H1 (cell line): ENCODE measurements at regions not wholly inside any gene's neighbourhood (a gene's known extent, or its start where the extent isn't known, plus 50 kb on each side); places are given as distances from the start of the nearest gene placed in this dataset.

Source experiments
- CBX5 ChIP-seq: fragments of 300-800, 300-1000 bp; sonication (generic); IDR thresholded peaks from 2 replicates; pipeline ENCODE4 v1.7.1; 2016; ENCODE audit warnings: antibody characterized with exemption, low read length, low read depth
- EP300 ChIP-seq, 2 experiments: IDR thresholded peaks; 1 replicate in 1 of 2; 2 replicates in 1 of 2; pipeline ENCODE4 v1.6.1; 2011 to 2012; ENCODE audit warnings: low read depth in 2 of 2, low read length in 2 of 2, mild to moderate bottlenecking in 2 of 2, borderline replicate concordance in 1 of 2, inconsistent platforms in 1 of 2, moderate library complexity in 1 of 2
- EZH2 ChIP-seq: fragments of 200-600 bp; sonication (generic); IDR thresholded peaks from 2 replicates; pipeline ENCODE4 v1.7.1; 2012; ENCODE audit warnings: low read depth, mild to moderate bottlenecking, moderate library complexity, low read length, inconsistent platforms; ENCODE audit not compliant: severe bottlenecking
- FOSL1 ChIP-seq: IDR thresholded peaks from 2 replicates; pipeline ENCODE4 v1.6.1; 2011; ENCODE audit warnings: mild to moderate bottlenecking, low read depth, low read length, moderate library complexity; ENCODE audit not compliant: insufficient read depth
- MAX ChIP-seq: IDR thresholded peaks from 2 replicates; pipeline ENCODE4 v1.6.1; 2012; ENCODE audit warnings: inconsistent platforms
- SRF ChIP-seq: IDR thresholded peaks from 2 replicates; pipeline ENCODE4 v1.6.1; 2011; ENCODE audit warnings: mild to moderate bottlenecking, low read depth, low read length, moderate library complexity
- YY1 ChIP-seq: IDR thresholded peaks from 2 replicates; pipeline ENCODE4 v1.6.1; 2011; ENCODE audit warnings: low read depth, mild to moderate bottlenecking, low read length
- ZNF274 ChIP-seq: IDR thresholded peaks from 2 replicates; pipeline ENCODE4 v1.7.0; 2012; ENCODE audit warnings: low read length, borderline replicate concordance; ENCODE audit errors: extremely low read depth
- TF ChIP-seq, protein P1 (sequence below), 3 experiments: IDR thresholded peaks; 1 replicate in 2 of 3; 2 replicates in 1 of 3; pipeline versions ENCODE4 v1.5.1 to v1.6.1; 2011; ENCODE audit warnings: low read length in 3 of 3, mild to moderate bottlenecking in 3 of 3, inconsistent platforms in 2 of 3, low read depth in 1 of 3, moderate library complexity in 1 of 3; ENCODE audit not compliant: insufficient read depth in 1 of 3; ENCODE audit errors: control extremely low read depth in 1 of 3

DNA sequence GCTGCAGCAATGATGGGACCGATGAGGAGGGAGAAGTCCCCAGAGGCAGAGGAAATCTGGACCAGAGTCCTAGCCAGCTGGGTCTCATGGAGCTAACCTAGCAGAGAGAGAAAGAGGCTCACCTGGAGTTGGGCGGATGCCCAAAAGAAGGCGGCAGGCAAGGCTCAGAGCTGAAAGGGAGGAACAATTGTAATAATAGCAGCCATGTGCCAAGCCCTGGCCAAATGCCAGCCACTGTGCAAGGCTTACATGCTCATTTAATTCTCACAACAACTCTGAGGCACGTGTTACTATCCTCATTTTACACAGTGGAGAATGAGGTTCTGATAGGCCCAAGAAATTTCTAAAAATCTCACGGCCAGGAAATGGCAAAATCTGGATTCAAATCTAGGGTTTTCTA lies 50.0 kb upstream of the ZNF648 start:
- no peak for TF ChIP-seq CBX5
- TF ChIP-seq ZNF274, result no peak
- TF ChIP-seq EZH2, result no peak
- no peak for TF ChIP-seq YY1
- no peak for TF ChIP-seq SRF
- TF ChIP-seq MAX, result no peak
- TF ChIP-seq EP300 (IDR thresholded peaks at IDR 0.05; ENCODE audit: borderline replicate concordance in 1 of 2, low read depth in 2 of 2, low read length in 2 of 2), result no peak
- TF ChIP-seq, protein P1, sequence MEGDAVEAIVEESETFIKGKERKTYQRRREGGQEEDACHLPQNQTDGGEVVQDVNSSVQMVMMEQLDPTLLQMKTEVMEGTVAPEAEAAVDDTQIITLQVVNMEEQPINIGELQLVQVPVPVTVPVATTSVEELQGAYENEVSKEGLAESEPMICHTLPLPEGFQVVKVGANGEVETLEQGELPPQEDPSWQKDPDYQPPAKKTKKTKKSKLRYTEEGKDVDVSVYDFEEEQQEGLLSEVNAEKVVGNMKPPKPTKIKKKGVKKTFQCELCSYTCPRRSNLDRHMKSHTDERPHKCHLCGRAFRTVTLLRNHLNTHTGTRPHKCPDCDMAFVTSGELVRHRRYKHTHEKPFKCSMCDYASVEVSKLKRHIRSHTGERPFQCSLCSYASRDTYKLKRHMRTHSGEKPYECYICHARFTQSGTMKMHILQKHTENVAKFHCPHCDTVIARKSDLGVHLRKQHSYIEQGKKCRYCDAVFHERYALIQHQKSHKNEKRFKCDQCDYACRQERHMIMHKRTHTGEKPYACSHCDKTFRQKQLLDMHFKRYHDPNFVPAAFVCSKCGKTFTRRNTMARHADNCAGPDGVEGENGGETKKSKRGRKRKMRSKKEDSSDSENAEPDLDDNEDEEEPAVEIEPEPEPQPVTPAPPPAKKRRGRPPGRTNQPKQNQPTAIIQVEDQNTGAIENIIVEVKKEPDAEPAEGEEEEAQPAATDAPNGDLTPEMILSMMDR (IDR thresholded peaks at IDR 0.05; ENCODE audit: control extremely low read depth in 1 of 3, insufficient read depth in 1 of 3, low read depth in 1 of 3, low read length in 3 of 3), result no peak
- TF ChIP-seq FOSL1, result no peak
